ENCODE measurements at regions not wholly inside any gene's neighbourhood (a gene's known extent, or its start where the extent isn't known, plus 50 kb on each side); places are given as distances from the start of the nearest gene placed in this dataset.
"Not testable (repeated sequence)": the region's sequence is repeated elsewhere in the genome, so short reads cannot be mapped to it uniquely, and the experiment has no call there.

DNA sequence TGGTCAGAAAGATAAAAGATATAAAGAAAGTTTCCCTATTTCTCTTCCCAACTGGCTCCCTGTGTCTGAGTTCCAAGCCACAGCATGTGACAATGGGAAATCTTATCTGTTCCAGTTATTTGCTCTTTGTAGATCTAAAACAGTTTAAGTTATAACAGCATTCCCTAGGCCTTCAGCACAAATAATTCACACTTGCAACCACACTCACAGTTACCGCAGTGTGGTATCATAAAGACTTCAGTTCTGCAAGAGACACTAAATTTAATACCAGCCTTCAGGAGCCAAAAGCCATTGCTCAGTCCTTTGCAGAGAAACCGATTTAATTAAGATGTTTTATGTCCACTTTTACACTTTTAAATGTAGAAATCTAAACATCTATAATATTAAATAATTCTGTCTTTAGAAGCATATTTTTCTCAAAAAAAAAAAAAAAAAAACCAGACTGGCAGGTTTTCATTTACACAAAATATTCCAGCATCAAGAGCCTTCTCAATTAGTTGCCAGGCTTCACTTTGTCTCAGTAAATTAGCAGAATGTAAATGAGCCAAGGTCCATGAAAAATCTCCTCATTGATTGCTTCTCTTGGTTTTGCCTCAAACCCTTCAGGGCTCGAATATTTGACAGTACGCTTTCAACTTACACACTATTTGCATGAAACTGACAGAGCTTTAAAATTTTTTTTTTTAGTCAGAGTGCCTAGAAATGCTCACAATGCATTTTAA, 300.0 kb upstream of the DDI1 start:
- no peak for DNase-seq

DNA sequence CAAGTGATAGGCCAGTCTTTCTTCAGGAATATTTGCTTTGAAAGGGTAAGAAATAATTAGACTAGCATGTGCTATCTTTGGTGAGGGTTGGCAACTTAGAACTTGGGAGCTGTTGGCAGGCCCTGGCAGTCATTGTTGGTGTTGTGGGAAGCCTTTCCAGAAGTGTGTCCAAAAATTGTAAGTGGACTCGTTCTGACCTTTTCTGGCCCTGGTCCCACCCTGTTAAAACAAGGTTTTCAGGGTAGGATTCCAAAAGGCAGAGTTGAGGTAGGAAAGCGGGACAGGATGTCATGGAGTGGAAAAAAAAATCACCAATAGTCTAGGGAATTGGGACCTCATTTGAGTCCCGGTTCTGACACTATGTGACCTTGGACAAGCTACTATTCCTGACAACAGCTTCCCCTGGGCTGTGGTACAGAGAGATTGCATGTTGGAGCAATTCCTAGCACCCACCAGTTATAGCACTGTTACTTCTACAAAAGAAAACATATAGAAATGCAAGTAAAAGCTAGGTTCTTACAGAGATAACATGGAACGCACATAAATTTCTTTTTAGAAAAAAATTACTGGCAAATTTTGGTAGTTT, 299.3 kb upstream of the DDI1 start:
- no peak for DNase-seq

DNA sequence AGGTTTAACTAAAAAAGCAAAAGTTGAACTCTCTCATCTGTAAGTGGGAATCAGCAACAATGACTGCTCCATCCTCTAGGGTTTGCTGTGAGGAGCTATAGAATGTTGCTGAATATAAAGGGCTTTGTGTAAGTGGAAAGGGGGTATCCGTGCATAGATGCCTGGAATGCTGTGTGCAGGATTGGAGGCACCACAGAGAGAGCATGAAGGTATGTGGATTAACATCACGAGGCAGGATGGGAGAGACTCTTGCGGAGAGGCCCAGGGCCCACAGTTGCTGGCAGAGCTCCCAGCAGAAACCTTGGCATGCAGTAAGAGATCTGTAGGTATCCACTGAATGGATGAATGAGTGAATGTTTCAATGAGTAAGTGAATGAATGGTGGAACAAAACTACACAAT, 298.7 kb upstream of the DDI1 start:
- DNase-seq, result no peak

DNA sequence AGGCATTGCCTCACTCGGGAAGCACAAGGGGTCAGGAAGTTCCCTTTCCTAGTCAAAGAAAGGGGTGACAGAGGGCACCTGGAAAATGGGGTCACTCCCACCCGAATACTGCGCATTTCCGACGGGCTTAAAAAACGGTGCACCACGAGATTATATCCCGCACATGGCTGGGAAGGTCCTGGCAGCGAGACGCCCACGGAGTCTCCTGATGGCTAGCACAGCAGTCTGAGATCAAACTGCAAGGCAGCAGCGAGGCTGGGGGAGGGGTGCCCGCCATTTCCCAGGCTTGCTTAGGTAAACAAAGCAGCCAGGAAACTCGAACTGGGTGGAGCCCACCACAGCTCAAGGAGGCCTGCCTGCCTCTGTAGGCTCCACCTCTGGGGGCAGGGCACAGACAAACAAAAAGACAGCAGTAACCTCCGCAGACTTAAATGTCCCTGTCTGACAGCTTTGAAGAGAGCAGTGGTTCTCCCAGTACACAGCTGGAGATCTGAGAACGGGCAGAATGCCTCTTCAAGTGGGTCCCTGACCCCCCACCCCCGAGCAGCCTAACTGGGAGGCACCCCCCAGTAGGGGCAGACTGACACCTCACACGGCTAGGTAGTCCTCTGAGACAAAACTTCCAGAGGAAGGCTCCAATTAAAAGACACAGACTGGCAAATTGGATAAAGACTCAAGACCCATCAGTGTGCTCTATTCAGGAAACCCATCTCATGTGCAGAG, 297.2 kb upstream of the DDI1 start:
- DNase-seq, result not testable (repeated sequence)

DNA sequence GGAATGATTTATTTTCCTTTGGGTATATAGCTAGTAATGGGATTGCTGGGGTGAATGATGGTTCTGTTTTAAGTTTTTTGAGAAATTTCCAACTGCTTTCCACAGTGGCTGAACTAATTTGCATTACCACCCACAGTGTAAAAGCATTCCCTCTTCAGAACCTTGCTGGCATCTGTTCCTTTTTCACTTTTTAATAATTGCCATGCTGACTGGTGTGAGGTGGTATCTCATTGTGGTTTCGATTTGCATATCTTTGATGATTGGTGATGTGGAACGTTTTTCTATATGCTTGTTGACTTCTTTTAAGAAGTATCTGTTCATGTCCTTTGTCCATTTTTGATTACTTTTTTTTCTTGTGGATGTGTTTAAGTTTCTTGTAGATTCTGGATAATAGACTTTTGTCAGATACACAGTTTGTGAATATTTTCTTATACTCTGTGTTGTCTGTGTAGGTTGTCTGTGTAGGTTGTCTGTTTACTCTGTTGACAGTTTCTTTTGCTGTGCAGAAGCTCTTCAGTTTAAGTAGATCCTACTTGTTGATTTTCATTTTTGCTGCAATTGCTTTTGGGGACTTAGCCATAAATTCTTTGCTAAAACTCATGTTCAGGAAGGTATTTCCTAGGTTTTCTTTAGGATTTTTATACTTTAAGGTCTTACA, 291.8 kb upstream of the DDI1 start:
- DNase-seq, result no peak

DNA sequence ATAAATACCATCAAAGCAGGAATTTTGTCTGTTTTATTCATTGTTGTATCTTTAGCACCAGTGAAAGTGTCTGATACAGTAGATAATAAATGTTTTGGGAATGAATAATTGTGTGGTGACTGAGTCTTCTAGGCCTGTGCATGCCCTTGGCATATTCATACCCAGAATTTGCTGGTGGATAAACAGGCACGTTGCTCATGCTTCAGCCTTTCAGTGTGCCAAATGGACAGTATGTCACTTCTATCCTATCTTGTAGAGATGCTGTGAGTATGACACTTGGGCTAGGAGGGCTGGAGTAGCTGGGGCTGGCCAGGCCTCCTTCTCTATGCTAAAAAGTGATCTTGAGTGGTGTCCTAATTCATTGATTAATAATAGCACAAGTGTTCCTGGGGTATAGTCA, 287.3 kb upstream of the DDI1 start:
- no peak for DNase-seq

DNA sequence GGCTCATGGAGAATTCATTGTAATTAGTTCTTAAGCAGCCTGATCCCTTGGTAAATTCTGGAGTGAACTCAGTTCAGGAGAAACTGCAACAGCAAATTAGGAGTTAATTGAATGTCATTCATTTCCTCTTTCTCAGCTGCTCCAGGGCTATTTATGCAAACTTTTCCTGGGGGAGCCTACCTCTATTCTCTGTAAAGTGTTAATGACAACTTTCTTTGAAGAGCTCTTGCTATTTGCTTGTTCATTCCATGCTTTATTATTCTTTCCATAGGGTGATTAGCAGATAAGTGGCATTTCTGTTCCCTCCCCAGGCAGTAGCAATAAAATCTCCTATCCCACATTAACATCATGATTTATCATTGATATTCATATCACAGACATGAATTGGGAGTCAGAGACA, 267.6 kb upstream of the DDI1 start:
- no peak for DNase-seq

DNA sequence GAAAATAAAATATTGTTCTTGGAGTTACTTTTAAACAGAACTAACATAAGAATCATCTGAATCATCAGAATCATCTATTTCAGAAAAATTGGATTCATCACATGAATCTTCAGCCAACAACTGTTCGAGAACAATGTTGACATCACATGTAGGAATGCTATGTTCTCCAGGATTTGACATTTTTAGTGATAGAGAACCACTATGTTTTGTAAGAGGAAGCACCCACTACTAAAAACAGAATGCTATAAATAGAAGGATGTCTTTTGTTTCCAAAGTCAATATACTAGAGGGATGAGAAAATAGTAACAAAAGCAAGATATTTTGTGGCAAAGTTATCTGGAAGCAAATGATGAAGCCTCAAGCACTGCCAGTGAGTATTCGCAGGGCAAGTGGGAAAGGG, 263.4 kb upstream of the DDI1 start:
- DNase-seq, result no peak

DNA sequence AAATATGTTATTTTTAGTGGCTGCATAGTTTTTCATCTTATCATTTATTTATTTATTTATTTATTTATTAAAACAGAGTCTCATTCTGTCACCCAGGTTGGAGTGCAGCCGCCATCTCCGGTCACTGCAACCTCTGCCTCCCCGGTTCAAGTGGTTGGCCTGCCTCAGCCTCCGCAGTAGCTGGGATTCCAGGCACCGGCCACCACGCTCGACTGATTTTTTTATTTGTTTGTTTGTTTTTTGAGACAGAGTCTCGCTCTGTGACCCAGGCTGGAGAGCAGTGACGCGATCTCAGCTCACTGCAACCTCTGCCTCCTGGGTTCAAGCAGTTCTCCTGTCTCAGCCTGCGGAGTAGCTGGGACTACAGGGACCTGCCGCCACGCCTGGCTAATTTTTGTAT, 262.9 kb upstream of the DDI1 start:
- no peak for DNase-seq

DNA sequence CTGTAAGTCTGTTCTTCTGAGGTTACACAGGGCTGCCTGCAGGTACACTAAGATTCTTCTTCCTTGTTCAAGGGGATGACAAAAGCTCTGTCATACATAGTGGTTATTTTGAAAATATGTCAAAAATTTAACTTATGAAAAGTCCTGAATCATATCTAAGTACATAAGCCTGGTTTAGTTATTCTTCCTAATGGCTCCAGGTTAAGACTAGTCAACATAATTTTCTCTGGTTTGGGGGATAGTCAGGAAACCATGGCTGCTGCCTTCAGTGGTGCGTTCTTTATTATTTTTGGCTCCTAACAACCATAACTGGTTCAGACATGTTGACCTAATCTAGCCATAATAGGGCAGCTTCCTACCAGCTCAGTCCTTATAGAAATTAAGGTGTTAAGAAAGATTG, 257.4 kb upstream of the DDI1 start:
- no peak for DNase-seq

DNA sequence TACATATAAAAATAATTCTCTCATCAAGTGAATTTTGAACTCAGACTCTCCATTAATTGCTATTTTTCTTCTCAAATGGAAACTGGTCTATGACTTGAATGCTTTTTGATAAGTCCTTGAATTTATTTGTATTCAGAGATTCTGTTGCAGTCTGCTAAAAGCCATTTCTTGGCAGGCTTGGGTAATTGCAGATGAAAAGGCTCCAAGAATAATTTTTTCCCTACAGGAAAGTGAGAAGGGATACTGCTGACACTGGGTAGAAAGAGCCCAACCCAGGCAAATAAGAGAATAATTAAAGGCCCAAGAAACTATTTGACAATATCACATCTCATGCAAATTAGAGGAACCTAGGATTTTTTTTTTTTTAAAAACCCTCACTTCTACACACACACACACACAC, 246.5 kb upstream of the DDI1 start:
- no peak for DNase-seq

DNA sequence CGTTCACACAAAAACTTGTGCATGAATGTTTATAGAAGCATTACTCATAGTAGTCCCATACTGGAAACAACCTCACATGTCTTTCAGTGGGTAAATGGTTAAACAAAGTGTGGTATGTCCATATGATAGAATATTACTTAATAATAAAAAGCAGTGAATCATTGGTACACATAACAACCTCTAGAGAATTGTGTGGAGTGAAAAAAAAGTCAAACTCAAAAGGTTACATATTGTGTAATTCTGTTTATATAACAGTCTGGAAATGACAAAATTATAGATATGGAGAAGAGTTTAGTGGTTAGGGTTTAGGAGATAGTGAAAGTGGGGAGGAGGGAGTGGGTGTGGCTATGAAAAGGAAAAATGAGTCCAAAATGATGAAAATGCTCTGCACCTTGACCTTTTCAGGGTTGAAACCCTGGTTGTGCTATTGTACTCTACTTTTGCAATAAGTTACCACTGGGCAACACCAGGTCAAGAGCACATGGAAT, 243.4 kb upstream of the DDI1 start:
- no peak for DNase-seq

DNA sequence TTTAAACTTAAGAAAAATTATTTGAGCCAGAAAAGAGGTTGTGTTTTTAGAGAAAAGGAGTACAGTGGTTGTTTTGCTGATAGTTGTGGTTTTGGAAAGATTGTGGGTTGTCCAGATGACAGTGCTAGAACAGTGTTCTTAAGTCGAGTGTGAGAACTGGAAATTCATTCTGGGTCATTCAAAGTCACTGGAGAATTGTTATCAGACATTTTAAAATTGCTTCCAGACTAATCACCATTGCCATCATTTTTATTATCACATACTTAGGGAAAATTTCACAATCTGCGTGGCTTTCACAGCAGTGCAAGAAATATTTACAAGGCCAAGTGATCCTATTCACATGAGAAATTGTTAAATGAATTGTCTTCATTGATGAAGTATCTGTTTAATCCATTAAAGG, 242.2 kb upstream of the DDI1 start:
- DNase-seq, result no peak

DNA sequence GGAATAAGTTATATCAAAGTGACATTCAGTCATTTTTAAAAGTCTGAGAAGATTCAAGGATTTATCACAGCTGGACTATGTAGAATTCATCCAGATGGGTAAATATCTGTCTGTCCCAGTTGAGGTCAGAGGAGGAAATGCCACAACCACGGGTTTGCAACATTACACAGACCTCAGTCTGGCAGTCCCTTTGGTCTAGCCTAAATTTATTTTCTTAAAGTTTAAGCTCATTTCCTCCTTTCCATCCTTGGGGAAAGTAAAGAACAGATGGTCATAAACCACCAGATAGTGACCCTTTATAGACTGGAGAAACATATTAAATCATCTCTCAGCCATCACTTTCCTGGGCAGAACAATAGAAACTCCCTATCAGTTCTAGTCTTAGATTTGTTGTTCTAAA, 238.4 kb upstream of the DDI1 start:
- no peak for DNase-seq

DNA sequence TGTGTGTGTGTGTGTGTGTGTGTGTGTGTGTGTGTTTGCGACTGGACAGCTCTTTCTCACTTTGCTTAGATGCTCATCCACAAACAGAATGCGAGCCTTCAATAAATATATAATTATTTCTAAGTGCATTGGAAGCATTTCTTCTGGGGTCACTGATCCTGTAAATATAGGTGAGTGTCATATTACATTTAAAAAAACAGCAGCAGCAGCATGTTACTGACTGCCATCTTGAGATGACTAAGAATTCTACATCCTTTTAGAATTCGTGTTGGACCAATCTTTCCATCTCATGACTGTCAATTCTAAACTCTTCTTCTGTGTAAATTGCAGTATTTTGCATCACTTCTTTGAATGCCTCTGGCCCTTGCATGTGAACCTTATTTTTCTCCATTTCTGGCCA, 238.0 kb upstream of the DDI1 start:
- no peak for DNase-seq

DNA sequence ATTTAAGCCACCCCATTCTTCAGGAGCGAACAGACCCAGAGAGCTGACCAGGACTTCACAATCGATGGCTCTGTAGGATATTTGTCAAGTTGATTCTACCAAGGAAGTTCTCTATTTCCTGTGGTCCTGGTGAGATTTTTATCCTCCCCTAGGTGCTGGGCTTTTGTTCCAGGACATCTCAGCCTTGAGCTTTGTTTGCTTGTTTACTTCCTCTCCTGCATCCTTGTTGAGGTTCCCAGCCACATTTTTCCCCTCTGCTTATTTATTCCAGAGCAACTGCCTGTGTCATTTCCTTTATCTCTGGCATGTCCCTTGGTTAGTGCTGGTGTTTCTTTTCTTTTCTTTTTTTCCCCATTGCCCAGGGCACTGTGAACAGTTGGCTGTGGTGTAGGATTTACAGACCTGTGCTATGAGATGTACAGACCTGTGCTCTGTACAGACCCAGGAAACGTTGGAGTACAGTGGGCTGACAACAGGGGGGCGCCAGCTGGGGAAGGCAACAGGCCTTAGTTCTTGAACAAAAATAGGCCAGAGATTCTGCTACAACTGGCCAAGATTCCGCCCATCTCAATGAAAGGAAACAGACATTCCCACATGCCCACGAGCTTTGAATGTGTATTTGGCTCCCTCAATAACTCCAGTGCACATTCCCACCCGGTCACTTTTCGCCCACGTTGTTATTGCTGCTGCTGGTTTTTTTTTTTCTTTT, 235.9 kb upstream of the DDI1 start:
- no peak for DNase-seq

DNA sequence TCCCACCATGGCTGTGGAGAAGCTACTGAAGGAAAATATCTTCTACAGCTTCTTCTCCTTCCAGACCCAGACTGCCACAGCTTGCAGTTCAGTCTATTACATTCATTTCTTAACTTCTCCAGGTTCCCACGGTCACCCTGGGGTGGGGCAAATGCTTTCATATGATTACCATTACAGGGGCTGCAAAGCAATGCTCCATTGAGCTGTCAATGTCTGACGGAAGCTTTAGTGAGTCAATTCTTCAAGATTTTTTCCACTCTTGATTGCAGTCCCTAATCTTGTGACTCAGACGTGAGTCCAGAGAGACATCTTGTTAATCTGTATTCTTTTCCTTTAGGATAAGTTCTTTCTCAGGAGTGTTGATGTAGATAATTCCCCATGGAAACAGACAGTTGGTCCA, 233.4 kb upstream of the DDI1 start:
- DNase-seq, result no peak

DNA sequence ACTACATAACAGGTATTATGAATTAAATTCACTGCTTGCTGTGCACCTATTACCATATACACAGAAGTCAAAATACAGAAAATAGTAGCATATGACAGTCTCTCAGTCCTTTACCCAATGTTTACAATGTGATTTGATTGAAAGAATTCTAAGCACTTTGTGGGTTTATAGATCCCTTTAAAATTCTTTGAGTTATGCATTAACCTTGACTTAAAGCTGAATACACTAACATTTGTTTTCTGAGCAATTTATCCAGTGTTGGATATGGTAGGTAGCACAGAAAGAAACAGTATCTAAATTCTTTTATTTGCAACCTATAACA, 230.8 kb upstream of the DDI1 start:
- no peak for DNase-seq

DNA sequence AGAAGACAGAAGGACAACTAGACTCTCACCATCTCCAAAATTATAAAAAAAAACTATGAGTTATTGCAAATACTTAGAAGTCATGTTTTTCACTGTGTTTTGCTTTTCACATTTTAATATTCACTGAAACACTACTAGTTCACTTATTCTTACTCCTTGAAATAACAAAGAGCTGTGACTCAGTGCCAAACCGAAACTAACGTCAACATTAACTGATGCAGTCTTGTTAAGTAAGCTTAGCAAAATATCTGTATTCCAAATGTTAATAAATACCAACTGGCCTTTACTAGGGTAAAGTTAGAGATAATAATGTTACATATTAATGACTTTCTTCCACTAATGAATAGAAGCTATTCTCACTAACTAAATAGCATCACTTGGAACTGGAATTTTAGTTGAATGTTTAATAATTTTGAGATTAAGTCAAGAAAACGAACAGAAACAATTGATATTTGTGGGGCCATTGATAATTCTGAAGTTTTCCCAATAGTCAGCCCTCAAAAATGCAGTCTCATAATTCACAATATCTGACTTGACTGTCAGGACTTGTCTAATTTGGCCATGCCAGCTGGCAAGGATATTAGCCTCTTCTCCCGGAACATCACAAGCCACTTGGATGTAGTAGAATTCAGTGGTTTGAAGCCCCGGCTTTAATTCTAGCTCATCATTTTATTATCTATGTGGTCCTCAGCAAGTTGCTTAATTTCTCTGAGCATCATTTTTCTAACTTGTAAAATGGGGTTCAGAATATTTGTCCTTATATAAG, 230.1 kb upstream of the DDI1 start:
- DNase-seq, result no peak

DNA sequence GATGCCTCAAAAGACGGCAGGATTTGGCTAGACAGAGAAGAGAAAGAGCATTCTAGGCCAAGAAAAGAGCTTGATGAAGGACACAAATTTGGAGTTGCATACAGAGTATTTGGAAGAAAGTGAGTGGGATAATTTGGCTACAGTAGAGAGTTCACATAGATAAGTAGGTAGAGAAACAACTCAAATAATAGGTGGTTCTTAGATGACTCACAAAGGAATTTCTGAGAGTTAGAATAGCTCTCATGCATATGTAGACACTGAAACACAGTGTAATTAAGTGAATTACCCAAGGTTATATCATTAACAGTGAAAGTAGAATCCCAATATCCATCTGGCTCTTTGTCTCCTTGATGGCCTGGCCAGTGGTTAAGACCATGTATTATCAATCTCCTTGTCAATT, 228.6 kb upstream of the DDI1 start:
- DNase-seq, result no peak

DNA sequence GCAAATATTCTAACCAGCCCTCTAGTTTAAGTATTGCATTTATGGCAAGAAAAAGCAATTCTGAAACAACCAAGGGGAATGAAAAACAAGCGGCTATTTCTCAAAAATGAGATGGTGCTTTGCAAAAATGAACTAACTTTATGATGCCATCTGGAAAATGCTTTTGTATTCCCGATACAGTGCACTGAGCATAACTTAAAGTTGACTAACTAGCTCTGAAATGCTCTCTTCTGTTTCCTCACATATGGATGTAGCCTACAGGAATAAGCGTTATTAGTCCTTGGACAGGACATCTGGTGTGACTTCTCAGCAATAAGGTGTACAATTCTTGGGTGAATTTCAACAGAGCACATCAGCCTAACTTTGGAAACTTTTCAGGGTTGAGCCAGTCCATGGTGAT, 228.2 kb upstream of the DDI1 start:
- DNase-seq, result no peak

DNA sequence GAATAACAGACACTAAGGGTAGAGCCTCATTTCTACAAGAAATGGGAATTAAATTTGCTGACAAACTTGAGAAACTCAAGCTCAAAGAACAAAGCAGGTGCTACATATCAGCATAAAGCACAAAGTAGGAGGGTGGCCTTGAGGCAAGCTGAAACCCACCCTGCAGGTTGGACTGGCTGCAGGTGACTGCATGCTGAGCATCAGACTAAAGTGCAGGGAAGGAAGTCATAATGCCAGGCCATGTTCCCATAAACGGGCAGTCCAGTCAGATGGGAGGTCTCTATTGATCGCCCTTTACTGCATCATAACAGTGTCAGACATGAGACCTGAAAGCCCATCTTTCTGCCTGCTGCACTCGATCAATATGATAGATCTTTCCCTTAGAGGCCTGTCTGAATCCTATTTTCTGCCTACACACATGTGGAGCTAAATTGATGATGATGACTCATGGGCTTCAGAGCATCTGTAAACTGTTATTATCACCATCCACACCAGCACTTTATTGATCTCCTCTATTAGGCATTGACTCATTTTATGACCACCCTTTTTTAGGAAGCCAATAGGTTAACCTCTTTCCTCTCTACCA, 224.5 kb upstream of the DDI1 start:
- no peak for DNase-seq
